Stimulated activated CD4-positive, alpha-beta T cell treated with anti-CD3 and anti-CD28 coated beads, Interleukin-4, amount 100 ng/mL, for 1 hour (primary cell): ENCODE measurements at regions not wholly inside any gene's neighbourhood (a gene's known extent, or its start where the extent isn't known, plus 50 kb on each side); places are given as distances from the start of the nearest gene placed in this dataset.

ENCODE experiments used
- DNase-seq: peaks from one replicate; pipeline ENCODE4 v3.0.0-alpha.2; 2020

- DNase-seq, result no peak
These were observed 986.5 kb downstream of the TUSC7 start for GRCh38 chr3:117695871-117696645.

DNA sequence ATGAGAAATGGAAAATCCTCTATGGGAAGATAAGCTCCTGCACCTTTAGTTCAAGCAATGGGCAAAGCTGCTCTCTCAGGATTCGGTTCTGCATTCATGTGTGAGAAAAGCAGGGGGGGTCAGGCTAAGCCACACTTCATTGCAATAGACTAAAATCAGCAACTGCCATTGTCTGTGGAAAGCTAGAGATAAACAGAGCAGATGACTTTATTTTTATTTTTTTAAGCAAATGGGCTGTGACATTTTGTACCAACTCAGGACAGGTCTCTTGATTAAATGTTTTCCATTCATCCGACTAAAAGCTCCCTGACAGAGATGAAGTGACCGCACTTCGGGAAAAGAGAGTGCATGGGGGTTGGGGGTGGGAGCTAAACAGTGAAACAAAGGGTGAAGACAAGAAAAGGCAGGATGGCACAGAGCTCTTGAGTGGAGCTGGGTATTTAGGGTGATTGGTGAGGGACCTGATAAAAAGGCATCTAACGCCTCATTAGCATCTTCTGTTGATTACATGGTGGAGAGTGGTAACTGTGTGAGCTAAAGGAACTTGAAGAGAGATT is 987.4 kb downstream of the TUSC7 start:
- DNase-seq, result no peak

GRCh38 chr3:117699058-117699457 is 989.5 kb downstream of the TUSC7 start:
- no peak for DNase-seq

DNA sequence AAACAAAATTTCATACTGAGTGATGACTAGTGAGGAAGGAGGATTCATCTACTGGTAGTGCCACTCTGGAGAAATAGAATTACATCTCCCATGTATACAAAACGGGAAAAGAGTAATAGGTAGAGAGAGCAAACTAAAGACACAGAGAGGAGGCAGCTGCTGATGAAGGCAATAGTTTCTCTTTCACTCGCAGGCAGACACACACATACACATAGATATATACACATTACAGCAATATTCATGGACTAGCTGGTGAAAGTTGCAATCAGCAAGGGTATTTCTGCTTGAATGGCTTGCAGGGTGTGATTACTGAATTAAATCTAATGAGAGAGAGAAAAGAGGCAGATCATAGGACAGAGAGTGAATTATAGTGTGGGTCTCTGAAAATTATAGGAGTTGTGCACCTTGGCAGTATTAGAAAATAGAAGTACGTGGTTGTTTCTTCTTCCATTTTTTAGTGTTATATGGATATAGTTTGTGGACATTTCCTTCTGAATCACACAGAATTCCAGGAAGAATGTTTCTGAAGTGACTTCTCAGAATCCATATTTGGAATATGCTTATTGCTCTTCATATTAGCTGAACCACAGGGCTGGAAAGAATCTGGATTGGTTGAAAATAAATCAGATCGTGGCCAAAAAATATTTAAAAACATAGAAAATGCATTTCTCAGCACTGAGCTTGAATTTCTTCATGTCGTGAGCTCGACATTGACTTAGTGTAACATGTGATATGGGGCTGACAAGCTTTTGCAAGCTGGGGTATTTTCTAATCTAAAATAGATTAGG is 991.2 kb downstream of the TUSC7 start:
- no peak for DNase-seq

- DNase-seq, result no peak
These were observed 995.4 kb downstream of the TUSC7 start for GRCh38 chr3:117705011-117705410.

- DNase-seq, result no peak
These were observed 996.5 kb downstream of the TUSC7 start for GRCh38 chr3:117706037-117706436.

DNA sequence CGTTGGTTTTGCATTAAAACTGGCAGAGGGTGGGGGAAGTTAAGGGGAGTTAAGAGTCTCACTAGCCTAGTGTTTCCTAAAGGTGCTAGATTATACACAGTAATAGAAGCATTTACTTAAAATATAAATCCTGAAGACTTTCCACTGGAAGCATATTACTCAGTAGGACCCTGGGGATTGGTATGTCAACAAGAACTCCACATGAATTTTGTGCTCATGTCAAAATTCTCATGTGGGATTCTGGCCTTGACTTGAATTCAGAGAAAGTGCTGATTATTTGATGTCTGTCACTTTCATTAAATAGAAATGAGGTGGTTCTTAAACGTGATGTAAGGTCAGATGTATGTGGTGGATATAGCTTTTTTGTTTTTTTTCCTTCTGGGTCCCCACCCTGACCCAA is 997.2 kb downstream of the TUSC7 start:
- DNase-seq, result no peak

DNA sequence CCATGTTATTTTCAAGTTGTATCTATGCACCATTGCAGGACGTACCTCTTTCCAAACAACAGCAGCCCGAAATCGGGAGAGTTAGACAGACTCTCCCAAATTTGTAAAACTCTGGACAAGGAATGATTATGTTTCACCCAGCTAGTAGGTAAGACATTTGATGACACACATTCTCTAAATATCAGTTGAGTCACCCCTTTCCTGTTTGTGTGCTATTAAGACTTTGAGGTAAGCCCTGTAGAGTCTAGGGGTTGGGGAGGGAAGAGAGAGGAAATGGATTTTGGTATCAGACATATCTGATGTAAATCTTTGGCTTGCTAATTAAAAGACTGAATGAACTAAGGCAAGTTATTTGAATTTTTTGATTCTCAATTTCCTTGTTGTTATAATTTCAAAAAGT is 999.0 kb downstream of the TUSC7 start:
- no peak for DNase-seq

- no peak for DNase-seq
These were observed 999.5 kb downstream of the TUSC7 start for GRCh38 chr3:117709108-117709507.

GRCh38 chr3:117710501-117710900 is 1000.9 kb downstream of the TUSC7 start:
- no peak for DNase-seq

DNA sequence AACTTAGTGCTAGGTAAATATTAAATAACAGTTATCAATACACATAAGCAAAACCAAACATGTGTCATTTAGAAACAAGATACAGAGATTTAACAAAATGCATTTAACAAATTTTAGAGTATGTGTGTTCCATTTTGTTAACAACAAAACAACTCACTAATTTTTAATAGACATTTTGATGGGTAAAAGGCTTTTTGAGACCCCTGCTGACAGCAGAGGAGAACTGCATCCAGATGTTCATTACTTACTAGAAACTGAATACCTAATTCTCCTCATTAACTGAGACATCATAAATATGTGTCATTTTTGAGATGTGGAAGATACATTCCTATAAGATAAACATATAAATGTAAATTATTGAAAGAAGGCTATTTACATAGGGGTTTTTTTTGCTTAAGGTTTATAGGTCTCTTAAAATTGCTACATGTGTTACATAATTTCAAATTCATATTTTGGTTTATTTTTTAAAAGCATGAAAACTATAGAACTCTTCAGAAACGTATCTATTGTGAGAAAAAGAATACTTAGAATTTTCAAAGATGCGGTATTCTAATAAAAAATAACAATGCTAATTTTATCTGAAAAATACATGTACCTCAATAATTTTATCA is 1009.8 kb downstream of the TUSC7 start:
- DNase-seq, result no peak

- no peak for DNase-seq
These were observed 1012.3 kb downstream of the TUSC7 start for GRCh38 chr3:117721866-117722265.

DNA sequence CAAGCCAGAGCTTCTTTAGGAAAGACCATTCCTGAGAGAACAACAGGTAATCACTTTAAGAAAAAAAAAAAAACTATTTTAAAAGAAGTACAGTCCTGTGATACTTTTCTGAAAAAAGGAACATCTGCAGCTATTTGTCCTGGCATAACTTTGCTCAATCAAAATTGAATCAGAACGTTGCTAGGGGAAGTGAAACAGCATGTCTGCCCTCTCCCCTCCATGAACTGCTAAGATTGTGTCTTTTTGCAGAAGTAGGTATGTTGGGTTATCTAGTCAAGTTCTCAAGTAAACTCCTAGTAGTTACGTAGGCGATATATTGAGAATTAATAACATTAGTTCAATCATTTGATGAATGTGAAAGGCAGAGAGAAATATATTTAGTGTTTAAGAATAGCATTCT is 1013.3 kb downstream of the TUSC7 start:
- no peak for DNase-seq

GRCh38 chr3:117723825-117724224 is 1014.2 kb downstream of the TUSC7 start:
- no peak for DNase-seq

DNA sequence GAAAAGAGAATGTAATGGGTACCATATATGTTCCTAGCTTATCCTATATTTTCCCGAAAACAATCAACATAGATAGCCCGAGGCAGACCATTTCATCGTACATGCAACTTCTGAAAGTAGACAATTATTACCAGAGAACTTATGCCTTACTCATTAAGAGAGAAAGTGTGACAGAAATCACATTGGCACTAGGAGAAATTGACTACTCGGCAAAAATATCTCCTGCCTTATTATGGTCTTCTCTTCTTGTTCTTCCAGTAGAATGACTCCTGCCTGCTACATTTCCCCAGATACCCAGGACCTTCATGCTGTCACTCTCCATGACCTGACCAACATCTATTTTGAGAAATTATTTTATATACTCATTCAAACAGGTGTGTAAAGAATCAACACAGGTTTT is 1015.7 kb downstream of the TUSC7 start:
- no peak for DNase-seq

- DNase-seq, result no peak
These were observed 1017.2 kb downstream of the TUSC7 start for GRCh38 chr3:117726776-117727175.

DNA sequence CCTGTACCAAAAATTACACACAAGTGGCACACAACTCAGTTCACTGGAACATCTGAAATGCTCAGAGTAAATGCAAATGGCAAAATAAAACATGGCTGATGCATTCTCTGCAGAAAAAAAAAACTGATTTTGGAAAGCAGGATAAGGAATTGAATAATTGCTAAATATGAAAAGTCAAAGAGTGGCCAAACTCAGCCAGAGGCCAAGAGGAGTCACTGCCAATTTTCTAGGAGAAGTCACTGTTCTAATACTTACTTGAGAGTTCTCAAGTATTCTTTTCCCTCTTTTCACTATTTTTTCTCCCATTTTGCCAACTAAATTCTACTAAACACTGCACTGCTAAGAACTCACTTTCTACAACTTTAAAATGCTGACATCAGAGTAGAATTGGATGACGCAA is 1018.6 kb downstream of the TUSC7 start:
- DNase-seq, result no peak

DNA sequence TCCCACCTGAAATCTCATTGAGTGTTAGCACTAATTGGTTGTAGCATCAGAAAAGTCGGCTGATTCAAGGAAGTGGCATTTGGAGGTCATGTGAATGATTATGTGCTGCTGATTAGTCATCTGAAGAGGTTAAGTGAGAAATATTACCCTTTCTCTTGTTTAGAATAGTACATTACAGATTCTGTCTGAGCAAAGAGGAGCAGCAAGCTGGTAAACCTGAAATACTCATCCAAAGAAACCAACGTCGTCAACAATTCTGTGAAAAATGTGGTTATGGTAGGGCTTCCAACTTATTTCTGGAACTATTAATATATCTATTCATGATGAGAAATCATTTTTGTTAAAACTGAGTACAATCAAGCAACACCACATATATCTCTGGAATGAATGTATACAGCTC is 1024.9 kb downstream of the TUSC7 start:
- no peak for DNase-seq

GRCh38 chr3:117735481-117736101 is 1026.0 kb downstream of the TUSC7 start:
- DNase-seq, result no peak

- DNase-seq, result no peak
These were observed 1027.3 kb downstream of the TUSC7 start for GRCh38 chr3:117736846-117737245.

DNA sequence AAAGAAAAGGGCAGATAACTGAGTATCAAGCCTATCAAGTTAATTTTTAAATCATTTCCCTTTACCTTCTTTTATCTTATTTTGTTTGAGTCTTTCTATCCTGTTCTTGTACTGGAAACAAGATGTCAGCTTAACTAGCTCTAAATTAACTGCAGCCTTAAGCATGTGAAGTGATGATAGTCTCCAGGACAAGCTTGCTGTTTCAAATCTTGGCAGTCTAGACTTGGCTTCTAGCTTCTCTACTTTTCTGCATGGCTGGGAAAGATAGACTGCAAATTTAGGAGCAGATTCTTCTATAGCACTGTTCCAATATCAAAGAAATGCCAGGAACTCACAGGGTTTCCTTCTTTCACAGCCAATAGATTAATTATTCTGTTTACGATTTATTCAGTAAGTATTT is 1034.4 kb downstream of the TUSC7 start:
- DNase-seq, result no peak

GRCh38 chr3:117744935-117745334 is 1035.4 kb downstream of the TUSC7 start:
- DNase-seq, result no peak

- no peak for DNase-seq
These were observed 1035.9 kb downstream of the TUSC7 start for GRCh38 chr3:117745516-117745915.
